HG02852 (cell line): ENCODE measurements at regions not wholly inside any gene's neighbourhood (a gene's known extent, or its start where the extent isn't known, plus 50 kb on each side); places are given as distances from the start of the nearest gene placed in this dataset.

Experiments
- ATAC-seq: cut with Tn5 transposase; IDR thresholded peaks from one replicate; pipeline ENCODE4 v1.9.1; 2021; ENCODE audit warnings: mild to moderate bottlenecking, moderate library complexity; ENCODE audit not compliant: unreplicated experiment

GRCh38 chr12:84605983-84606382, 306.6 kb downstream of the SLC6A15 start:
- no peak for ATAC-seq

DNA sequence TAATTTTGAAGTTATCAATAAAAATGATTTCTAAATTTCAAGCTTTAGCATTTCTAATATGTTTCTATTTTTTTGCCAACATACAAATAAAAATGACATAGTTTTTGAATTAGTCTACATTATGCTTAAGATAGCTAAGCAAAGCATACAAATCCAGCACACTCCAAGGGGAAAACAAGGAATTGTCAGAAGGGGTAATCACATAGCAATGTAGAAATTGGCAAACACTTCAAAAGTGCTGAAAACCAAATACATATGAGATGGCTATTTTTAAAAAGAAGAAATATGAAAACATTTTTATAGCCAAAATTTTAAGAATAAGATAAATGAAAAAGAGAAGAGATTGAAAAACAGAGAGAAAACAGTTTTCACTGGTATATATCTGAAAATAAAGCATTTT, 308.0 kb downstream of the SLC6A15 start:
- ATAC-seq, result no peak

DNA sequence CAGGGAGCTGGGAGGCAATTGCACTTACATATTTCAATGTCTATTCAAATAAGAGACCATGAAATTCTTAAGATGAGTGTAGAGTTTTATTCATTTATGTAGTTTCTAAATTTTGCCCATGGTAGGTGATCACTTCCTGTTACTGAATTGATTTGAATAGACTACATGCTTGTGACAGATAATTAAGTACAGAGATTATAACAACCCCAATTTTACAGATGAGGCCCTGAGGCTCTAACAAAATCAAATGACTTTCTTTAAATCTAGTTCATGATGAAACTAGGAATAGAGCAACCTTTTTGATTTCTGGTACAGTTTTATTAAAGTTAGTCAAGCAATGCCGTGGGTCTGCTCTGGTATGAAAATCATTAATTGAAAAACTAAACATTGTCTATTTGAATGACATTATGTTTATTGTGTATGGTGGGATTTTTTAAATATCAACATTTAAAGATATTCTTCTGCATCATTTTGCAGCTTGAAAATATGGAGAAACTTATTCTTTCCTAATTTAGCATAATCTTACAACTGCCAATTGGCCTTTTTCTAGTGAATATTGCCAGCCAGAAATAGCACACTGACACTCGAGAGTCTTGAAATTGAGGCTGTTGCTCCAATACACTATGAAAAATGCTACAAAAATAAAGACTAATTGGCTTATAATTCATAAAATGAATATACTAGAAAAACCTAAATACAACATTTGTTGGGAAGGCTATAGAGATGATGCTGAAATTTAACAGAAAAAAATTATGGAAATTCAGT, 308.9 kb downstream of the SLC6A15 start:
- ATAC-seq, result no peak

DNA sequence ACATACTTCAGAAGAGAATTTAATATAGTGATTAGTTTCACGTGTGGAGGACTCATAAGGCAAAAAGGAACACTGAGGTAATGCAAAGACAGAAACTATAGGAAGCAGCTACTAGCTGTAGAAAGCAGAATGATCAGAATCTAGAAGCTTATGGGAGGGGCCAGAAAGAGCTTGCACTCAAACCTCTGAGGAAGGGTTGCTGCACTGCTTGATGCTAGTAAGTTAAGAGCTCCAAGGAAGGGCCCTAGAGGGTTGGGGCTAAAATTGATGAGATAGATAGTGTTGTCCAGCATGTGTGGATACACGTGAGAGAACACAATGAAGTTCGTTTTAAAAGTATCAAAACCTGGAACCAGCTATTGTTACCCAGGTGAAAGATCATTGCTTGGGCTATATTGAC, 311.1 kb downstream of the SLC6A15 start:
- no peak for ATAC-seq

- no peak for ATAC-seq
These were observed 313.1 kb downstream of the SLC6A15 start for GRCh38 chr12:84599539-84599938.

DNA sequence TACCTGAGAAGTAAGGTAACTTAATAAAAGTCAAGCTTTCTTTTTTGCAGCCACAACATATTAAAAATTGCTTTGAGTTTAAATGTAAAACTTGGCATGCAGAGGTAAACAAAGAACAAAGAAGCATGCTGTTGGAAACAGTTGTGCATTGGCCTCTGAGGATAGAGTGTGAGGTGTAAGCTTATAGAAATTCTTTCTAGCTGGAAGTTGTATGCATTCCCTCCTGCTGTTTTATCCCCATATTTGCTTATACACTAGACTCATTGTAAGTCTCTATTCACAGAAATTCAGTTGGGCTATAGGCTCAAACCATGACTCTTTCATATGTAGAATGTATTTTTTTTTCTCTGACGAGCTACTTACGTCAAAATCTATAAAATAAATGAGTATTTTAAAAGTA, 316.3 kb downstream of the SLC6A15 start:
- no peak for ATAC-seq

- ATAC-seq, result no peak
These were observed 318.4 kb downstream of the SLC6A15 start for GRCh38 chr12:84594157-84594556.

GRCh38 chr12:84585776-84586395, 326.7 kb downstream of the SLC6A15 start:
- ATAC-seq, result no peak

GRCh38 chr12:84572196-84572595, 340.4 kb downstream of the SLC6A15 start:
- no peak for ATAC-seq

DNA sequence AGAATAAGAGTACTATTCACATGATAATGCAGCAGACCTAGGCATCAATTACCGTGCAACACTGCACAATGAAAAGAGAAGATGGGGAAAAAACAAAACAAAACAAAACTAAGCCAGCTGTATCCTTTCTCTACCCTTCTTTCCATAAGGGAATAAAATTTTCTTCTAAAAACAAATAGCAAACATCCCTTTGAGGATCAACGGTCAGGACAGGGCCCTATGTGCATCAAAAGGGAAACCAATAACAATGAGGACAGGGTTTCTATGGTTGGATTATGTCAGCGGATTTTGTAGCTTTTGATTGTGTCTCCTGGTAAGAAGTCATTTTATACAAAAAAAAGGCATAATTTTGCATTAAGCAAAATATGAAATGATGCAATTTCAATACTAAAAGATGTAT, 350.3 kb downstream of the SLC6A15 start:
- no peak for ATAC-seq

- ATAC-seq, result no peak
These were observed 351.2 kb downstream of the SLC6A15 start for GRCh38 chr12:84561351-84561750.

- ATAC-seq, result no peak
These were observed 358.3 kb downstream of the SLC6A15 start for GRCh38 chr12:84554199-84554723.

DNA sequence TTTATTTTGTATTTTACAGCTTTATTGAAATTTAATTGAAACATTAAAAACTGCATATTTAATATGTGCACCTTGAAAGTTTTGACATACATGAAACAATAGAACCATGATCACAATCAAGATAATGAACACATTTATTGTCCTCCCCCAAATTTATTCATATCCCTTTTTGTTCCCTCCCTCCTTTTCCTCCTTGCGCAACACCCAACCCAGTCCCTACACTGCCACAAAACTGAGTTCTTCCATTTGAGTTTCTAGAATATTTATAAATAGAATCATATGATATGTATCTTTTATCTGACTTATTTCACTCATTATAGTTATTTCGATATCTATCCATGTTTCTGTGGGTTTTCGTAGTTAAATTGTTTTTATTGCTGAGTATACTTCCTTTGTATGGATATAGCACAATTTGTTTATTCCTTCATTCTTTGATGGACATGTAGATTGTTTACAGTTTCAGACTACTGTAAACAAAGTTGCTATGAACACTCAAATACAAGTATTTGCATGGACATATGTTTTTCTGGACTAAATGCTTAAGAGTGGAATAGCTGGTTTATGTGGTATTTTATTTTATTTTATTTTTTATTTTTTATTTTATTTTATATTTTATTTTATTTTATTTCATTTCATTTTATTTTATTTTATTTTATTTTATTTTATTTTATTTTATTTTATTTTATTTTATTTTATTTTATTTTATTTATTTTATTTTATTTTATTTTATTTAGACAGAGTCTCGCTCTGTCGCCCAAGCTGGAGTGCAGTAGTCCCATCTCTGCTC, 359.1 kb downstream of the SLC6A15 start:
- no peak for ATAC-seq

DNA sequence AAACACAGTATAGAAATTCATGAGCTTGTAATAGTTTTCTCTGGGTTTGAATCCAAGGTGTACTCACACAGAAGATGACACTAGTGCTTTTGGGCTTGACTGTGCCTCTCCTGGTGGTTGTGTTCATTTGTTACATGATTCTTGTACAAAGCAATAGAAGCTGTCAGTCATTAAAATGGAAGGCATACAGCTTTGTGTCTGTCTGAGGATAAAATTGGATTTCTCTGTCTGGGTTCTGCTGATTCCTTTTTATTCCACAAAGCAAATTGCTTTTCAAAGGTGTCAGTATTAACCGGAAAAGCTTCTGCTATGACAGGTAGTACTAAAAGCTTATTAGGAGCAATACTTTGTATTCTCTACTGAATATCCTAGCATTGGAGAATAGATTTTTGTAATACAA, 361.2 kb downstream of the SLC6A15 start:
- ATAC-seq, result no peak

GRCh38 chr12:84550518-84550917, 362.1 kb downstream of the SLC6A15 start:
- ATAC-seq, result no peak

GRCh38 chr12:84542289-84542688, 370.3 kb downstream of the SLC6A15 start:
- ATAC-seq, result no peak

GRCh38 chr12:84537666-84538065, 374.9 kb downstream of the SLC6A15 start:
- no peak for ATAC-seq

GRCh38 chr12:84512751-84513150, 399.8 kb downstream of the SLC6A15 start:
- ATAC-seq, result no peak

DNA sequence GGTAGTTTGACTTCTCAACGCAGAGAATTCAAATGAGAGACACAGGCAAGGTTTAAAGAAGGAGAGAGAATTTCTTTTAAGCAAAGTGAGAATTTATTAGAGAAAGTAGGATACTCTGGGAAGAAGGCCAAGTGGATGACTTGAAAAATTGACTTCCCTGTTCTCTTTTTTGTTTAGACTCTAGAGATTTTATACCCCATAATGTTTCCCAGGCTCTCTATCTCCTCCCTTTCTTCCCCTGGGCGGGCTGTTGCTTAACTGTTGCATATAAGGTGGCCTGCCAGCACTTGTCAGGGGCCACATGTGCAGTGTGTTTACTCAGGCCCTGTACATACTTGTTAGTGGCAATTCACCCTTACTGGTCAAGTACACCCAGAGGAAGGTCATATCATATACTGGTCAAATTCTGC, 403.7 kb downstream of the SLC6A15 start:
- ATAC-seq, result no peak

DNA sequence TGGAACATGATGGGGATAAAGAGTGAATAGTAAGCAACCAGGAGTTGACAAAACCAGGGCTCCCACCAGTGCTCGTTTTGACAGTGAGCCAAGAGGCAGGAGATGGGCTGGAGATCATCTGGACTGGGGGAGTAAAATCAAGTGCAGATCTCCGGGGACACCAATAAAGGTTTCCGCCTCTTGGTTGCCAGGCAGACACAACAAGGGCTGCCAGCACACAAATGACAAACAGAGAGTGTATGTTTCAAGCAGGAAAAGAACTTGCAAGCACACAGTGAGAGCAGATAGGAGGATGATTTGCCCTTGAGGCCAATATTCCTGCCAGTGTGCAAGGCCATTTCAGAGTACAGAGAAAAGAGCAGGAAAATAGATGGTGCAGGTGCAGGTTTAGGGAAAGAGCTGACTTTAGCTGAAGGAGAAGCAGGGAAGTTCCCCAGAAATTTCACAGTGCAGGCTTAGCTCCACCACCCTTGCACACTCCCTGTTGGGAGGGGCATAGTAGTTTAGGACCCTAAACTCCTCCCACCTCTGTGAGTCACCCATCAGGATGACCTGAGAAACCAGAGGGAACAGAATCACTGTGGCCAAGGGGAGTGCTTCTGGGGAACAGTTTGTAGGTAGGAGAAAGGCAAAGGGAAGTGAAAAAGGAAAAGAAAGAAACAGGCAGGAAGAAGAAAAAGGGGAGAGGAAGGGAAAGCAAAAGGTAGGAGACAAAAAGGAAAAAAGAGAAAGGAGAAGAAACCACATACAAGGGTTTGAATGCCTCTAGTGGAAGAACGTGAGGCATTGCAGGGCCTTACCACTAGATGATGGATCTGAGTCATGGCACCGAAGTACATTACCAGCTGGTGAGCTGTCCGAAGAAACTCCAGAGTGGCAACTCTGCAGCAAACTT, 404.4 kb downstream of the SLC6A15 start:
- peak; percentile 69 for ATAC-seq

DNA sequence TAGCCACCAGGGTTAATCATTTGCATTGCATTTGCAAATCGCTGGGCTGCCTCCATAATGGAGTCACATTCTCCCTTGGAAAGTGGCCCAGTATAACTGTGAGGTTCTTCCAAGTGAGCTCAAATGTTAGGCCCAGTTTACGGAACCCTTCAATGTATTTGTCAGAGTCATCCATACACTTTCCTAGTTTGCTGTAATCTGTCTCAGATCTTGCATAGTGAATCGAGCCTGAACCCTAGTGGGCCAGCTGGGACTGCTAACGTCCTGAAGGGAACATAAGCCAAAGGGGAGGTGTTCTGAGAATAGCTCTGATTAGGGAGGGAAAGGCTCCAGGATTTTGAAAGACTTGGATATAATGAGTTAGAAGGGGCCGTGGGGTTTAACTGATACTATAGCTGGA, 406.3 kb downstream of the SLC6A15 start:
- no peak for ATAC-seq
